GDM1 (cell line): ENCODE measurements at regions not wholly inside any gene's neighbourhood (a gene's known extent, or its start where the extent isn't known, plus 50 kb on each side); places are given as distances from the start of the nearest gene placed in this dataset.
"Not testable (repeated sequence)": the region's sequence is repeated elsewhere in the genome, so short reads cannot be mapped to it uniquely, and the experiment has no call there.

Source experiments
- DNase-seq: peaks from one replicate; lab custom pipeline; 2025; lab: John Stamatoyannopoulos, UW

GRCh38 chr5:15096686-15097085 lies 225.1 kb upstream of the ANKH start:
- not testable (repeated sequence) for DNase-seq

GRCh38 chr5:15092801-15093200 lies 221.2 kb upstream of the ANKH start:
- DNase-seq: no peak

GRCh38 chr5:15085671-15086070 lies 214.1 kb upstream of the ANKH start:
- DNase-seq: no peak

GRCh38 chr5:15082096-15082495 lies 210.5 kb upstream of the ANKH start:
- DNase-seq: no peak

- no peak for DNase-seq
Observed at GRCh38 chr5:15080219-15080618, 208.6 kb upstream of the ANKH start.

GRCh38 chr5:15079566-15079965 lies 208.0 kb upstream of the ANKH start:
- DNase-seq: no peak

- no peak for DNase-seq
Observed at GRCh38 chr5:15074651-15075050, 203.1 kb upstream of the ANKH start.

GRCh38 chr5:15073453-15073852 lies 201.9 kb upstream of the ANKH start:
- no peak for DNase-seq

- DNase-seq: no peak
Observed at GRCh38 chr5:15070907-15071306, 199.3 kb upstream of the ANKH start.

GRCh38 chr5:15069407-15069905 lies 197.9 kb upstream of the ANKH start:
- DNase-seq: no peak

GRCh38 chr5:15065091-15065490 lies 193.5 kb upstream of the ANKH start:
- no peak for DNase-seq

- DNase-seq: no peak
Observed at GRCh38 chr5:15064396-15064795, 192.8 kb upstream of the ANKH start.

GRCh38 chr5:15056988-15057592 lies 185.5 kb upstream of the ANKH start:
- no peak for DNase-seq

- no peak for DNase-seq
Observed at GRCh38 chr5:15044521-15044920, 172.9 kb upstream of the ANKH start.

GRCh38 chr5:15037247-15037908 lies 165.8 kb upstream of the ANKH start:
- DNase-seq: no peak

GRCh38 chr5:15034379-15034778 lies 162.8 kb upstream of the ANKH start:
- DNase-seq: no peak

- DNase-seq: no peak
Observed at GRCh38 chr5:15031180-15031579, 159.6 kb upstream of the ANKH start.

GRCh38 chr5:15027764-15028163 lies 156.2 kb upstream of the ANKH start:
- no peak for DNase-seq

- DNase-seq: no peak
Observed at GRCh38 chr5:15026944-15027343, 155.4 kb upstream of the ANKH start.

GRCh38 chr5:15026011-15026893 lies 154.7 kb upstream of the ANKH start:
- no peak for DNase-seq

- no peak for DNase-seq
Observed at GRCh38 chr5:15023846-15024245, 152.3 kb upstream of the ANKH start.

- no peak for DNase-seq
Observed at GRCh38 chr5:15023266-15023665, 151.7 kb upstream of the ANKH start.
